Vagina (tissue), 2 donors: ENCODE measurements at regions not wholly inside any gene's neighbourhood (a gene's known extent, or its start where the extent isn't known, plus 50 kb on each side); places are given as distances from the start of the nearest gene placed in this dataset.

ENCODE experiments used
- CTCF ChIP-seq, 3 experiments: fragments of 450-650 bp in 2 of 3; fragments of 200-600 bp in 1 of 3; sonication (generic) in 1 of 3; IDR thresholded peaks; one replicate each; pipeline ENCODE4 v1.5.1; 2017 to 2019; ENCODE audit warnings: antibody characterized with exemption in 3 of 3, mild to moderate bottlenecking in 2 of 3, moderate library complexity in 2 of 3
- POLR2A ChIP-seq, 2 donors: fragments of 450-650 bp; IDR thresholded peaks; one replicate each; pipeline ENCODE4 v1.6.1; 2017; ENCODE audit warnings: antibody characterized with exemption in 2 of 2, mild to moderate bottlenecking in 2 of 2, moderate library complexity in 2 of 2

- TF ChIP-seq CTCF (IDR thresholded peaks at IDR 0.05) (no peak), POLR2A (IDR thresholded peaks at IDR 0.05) (no peak)
These were observed 116.6 kb downstream of the MRPL14 start for GRCh38 chr6:44010411-44011349.
